WTC11 (cell line): ENCODE measurements at regions not wholly inside any gene's neighbourhood (a gene's known extent, or its start where the extent isn't known, plus 50 kb on each side); places are given as distances from the start of the nearest gene placed in this dataset.

Source experiments
- ATF6 ChIP-seq: sonication (generic); formaldehyde crosslinking; IDR thresholded peaks from 2 replicates; pipeline ENCODE4 v1.8.1; 2023; ENCODE audit warnings: mild to moderate bottlenecking, missing genetic modification reagents
- CDX4 ChIP-seq: fragments of 250-450 bp; sonication (Bioruptor Pico); IDR thresholded peaks from 2 replicates; pipeline ENCODE4 v1.9.0; 2021; ENCODE audit warnings: moderate library complexity, mild to moderate bottlenecking, inconsistent platforms, borderline replicate concordance
- CTCF ChIP-seq: fragments of 200-600 bp; IDR thresholded peaks from 2 replicates; pipeline ENCODE4 v1.8.0; 2022; ENCODE audit warnings: antibody characterized with exemption
- ESRRA ChIP-seq: sonication (generic); formaldehyde crosslinking; IDR thresholded peaks from 2 replicates; pipeline ENCODE4 v1.8.1; 2022; ENCODE audit warnings: mild to moderate bottlenecking, missing genetic modification reagents, borderline replicate concordance
- MLX ChIP-seq: sonication (generic); formaldehyde crosslinking; IDR thresholded peaks from 2 replicates; pipeline ENCODE4 v1.8.1; 2023; ENCODE audit warnings: mild to moderate bottlenecking, missing genetic modification reagents, moderate library complexity
- MXD4 ChIP-seq: fragments of 250-450 bp; sonication (Bioruptor Pico); IDR thresholded peaks from 2 replicates; pipeline ENCODE4 v1.8.0; 2021; ENCODE audit warnings: mild to moderate bottlenecking, moderate library complexity, borderline replicate concordance
- MYBL2 ChIP-seq: sonication (generic); formaldehyde crosslinking; IDR thresholded peaks from 2 replicates; pipeline ENCODE4 v1.8.1; 2023; ENCODE audit warnings: mild to moderate bottlenecking, moderate library complexity, missing genetic modification reagents
- NFYB ChIP-seq: sonication (generic); formaldehyde crosslinking; conservative IDR thresholded peaks from 2 replicates; pipeline ENCODE4 v1.8.0; 2022; ENCODE audit warnings: low read depth, missing genetic modification reagents
- NR3C1 ChIP-seq: sonication (generic); formaldehyde crosslinking; conservative IDR thresholded peaks from 2 replicates; pipeline ENCODE4 v1.8.1; 2023; ENCODE audit warnings: low read depth, mild to moderate bottlenecking, missing genetic modification reagents
- SP1 ChIP-seq: sonication (generic); formaldehyde crosslinking; conservative IDR thresholded peaks from 2 replicates; pipeline ENCODE4 v1.8.1; 2022; ENCODE audit warnings: missing genetic modification reagents
- USF1 ChIP-seq: sonication (generic); formaldehyde crosslinking; IDR thresholded peaks from 2 replicates; pipeline ENCODE4 v1.8.0; 2022; ENCODE audit warnings: mild to moderate bottlenecking, missing genetic modification reagents
- USF2 ChIP-seq: sonication (generic); formaldehyde crosslinking; IDR thresholded peaks from 2 replicates; pipeline ENCODE4 v1.8.1; 2023; ENCODE audit warnings: mild to moderate bottlenecking, missing genetic modification reagents, moderate library complexity
- ZNF232 ChIP-seq: sonication (generic); formaldehyde crosslinking; IDR thresholded peaks from 2 replicates; pipeline ENCODE4 v1.8.0; 2022; ENCODE audit warnings: mild to moderate bottlenecking, missing genetic modification reagents

- TF ChIP-seq CTCF, result no peak
- no peak for TF ChIP-seq ATF6 (CRISPR knock-in tag)
- no peak for TF ChIP-seq SP1 (CRISPR knock-in tag)
- TF ChIP-seq MLX (CRISPR knock-in tag), result no peak
- TF ChIP-seq NFYB (CRISPR knock-in tag), result no peak
- TF ChIP-seq CDX4 (CRISPR knock-in tag), result no peak
- no peak for TF ChIP-seq MYBL2
- no peak for TF ChIP-seq ZNF232
- no peak for TF ChIP-seq MXD4 (CRISPR knock-in tag)
- TF ChIP-seq USF2 (CRISPR knock-in tag), result no peak
- no peak for TF ChIP-seq NR3C1
- TF ChIP-seq USF1, result no peak
- TF ChIP-seq ESRRA, result no peak
Observed at GRCh38 chr14:76294876-76295275, 81.1 kb upstream of the ESRRB start.
